ENCODE measurements at regions not wholly inside any gene's neighbourhood (a gene's known extent, or its start where the extent isn't known, plus 50 kb on each side); places are given as distances from the start of the nearest gene placed in this dataset.

DNA sequence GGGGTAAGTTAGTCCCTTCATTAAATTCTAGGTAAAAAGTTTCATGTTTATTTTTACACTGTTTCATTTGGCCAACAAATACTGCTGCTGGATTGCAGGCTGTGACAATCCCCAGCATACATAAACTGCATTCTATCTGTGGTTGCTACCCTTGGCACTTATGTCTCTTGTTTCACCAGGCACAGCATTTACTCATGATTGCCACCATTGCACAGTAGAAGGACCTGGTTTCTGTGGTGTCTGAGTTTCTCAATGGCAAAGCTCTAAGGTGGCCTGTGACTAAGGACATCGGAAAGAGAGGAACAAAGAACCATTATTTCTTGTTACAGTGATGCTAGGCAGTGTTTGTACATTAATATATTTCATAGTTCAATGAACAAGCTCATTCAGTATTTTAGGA, 878.4 kb upstream of the NEGR1 start:
- TF ChIP-seq EP300 (IDR thresholded peaks at IDR 0.05) = no peak
- TF ChIP-seq CBX2 (IDR thresholded peaks at IDR 0.05; ENCODE audit: borderline replicate concordance, low read depth) = no peak
- TF ChIP-seq RAD21 (conservative IDR thresholded peaks at IDR 0.05 in 1 of 2, IDR thresholded peaks at IDR 0.05 in 1 of 2) = no peak
- no peak for TF ChIP-seq ZC3H11A (IDR thresholded peaks at IDR 0.05)
- no peak for TF ChIP-seq ZSCAN20 (CRISPR knock-in tag; IDR thresholded peaks at IDR 0.05)
- TF ChIP-seq HDAC2 (IDR thresholded peaks at IDR 0.05) = no peak
- TF ChIP-seq SREBF2 (IDR thresholded peaks at IDR 0.05) = no peak
- TF ChIP-seq EHMT2 (IDR thresholded peaks at IDR 0.05; ENCODE audit: low read depth) = no peak
- no peak for TF ChIP-seq RARB (CRISPR knock-in tag; IDR thresholded peaks at IDR 0.05)
- ATAC-seq = no peak
- 0% methylated on average over 1 of the region's 1 CpG for WGBS (ENCODE audit: missing lambda C conversion rate)

DNA sequence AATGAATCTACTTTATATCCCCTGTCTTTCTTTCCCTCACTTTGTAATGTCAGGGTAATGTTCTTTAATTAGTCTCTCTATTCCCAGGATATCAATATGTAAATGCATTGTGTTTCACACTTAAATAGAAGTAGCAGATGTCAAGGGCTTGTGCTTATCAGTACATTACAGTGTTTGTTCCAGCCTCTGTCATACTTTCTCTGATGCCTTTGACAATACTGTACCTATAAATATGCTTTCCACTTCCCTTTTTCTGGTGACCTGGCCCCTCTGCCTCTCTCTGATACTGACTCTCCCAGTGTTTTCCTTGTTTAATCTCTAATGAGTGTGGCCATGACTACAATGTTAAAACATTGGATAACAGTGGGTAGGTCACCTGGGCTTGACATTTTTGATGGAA, 862.0 kb upstream of the NEGR1 start:
- TF ChIP-seq CHD4 (IDR thresholded peaks at IDR 0.05; ENCODE audit: borderline replicate concordance) (no peak), JUNB (IDR thresholded peaks at IDR 0.05) (no peak), HOXA7 (CRISPR knock-in tag; IDR thresholded peaks at IDR 0.05) (no peak)
- TF ChIP-seq, protein P1, sequence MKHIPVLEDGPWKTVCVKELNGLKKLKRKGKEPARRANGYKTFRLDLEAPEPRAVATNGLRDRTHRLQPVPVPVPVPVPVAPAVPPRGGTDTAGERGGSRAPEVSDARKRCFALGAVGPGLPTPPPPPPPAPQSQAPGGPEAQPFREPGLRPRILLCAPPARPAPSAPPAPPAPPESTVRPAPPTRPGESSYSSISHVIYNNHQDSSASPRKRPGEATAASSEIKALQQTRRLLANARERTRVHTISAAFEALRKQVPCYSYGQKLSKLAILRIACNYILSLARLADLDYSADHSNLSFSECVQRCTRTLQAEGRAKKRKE (CRISPR knock-in tag; IDR thresholded peaks at IDR 0.05; ENCODE audit: low read depth) = no peak
- TF ChIP-seq, protein P2, sequence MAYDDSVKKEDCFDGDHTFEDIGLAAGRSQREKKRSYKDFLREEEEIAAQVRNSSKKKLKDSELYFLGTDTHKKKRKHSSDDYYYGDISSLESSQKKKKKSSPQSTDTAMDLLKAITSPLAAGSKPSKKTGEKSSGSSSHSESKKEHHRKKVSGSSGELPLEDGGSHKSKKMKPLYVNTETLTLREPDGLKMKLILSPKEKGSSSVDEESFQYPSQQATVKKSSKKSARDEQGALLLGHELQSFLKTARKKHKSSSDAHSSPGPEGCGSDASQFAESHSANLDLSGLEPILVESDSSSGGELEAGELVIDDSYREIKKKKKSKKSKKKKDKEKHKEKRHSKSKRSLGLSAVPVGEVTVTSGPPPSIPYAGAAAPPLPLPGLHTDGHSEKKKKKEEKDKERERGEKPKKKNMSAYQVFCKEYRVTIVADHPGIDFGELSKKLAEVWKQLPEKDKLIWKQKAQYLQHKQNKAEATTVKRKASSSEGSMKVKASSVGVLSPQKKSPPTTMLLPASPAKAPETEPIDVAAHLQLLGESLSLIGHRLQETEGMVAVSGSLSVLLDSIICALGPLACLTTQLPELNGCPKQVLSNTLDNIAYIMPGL (CRISPR knock-in tag; IDR thresholded peaks at IDR 0.05; ENCODE audit: borderline replicate concordance) = no peak
- TF ChIP-seq, protein P3, sequence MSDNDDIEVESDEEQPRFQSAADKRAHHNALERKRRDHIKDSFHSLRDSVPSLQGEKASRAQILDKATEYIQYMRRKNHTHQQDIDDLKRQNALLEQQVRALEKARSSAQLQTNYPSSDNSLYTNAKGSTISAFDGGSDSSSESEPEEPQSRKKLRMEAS (IDR thresholded peaks at IDR 0.05) = no peak
- Histone ChIP-seq H3K27ac (no peak overlapping the region), H3K4me2 (no peak overlapping the region), H3K9me3 (no peaks in the 10 kb centered on the region), H3K4me3 (no peak overlapping the region), H3K4me1 (no peaks in the 10 kb centered on the region)
- ATAC-seq (no peak), FAIRE-seq (no peak), DNase-seq (ENCODE audit: low read depth in 1 of 2, low spot score in 1 of 2) (no peak)
- CTCF ChIA-PET = no interaction called here
- POLR2A ChIA-PET = no interaction called here

More for the DNA sequence above, 878.4 kb upstream of the NEGR1 start:
- no peak overlapping the region for H3K4me3 ChIP-seq
- no peak for FAIRE-seq
- H3K9me3 ChIP-seq = no peaks in the 10 kb centered on the region
- POLR2A ChIA-PET = no interaction called here
- no peak overlapping the region for H3K4me2 ChIP-seq
- CTCF ChIA-PET = no interaction called here
- no peak overlapping the region for H3K27ac ChIP-seq
- H3K4me1 ChIP-seq = no peaks in the 10 kb centered on the region
- DNase-seq (ENCODE audit: low read depth in 1 of 2, low spot score in 1 of 2) = no peak

DNA sequence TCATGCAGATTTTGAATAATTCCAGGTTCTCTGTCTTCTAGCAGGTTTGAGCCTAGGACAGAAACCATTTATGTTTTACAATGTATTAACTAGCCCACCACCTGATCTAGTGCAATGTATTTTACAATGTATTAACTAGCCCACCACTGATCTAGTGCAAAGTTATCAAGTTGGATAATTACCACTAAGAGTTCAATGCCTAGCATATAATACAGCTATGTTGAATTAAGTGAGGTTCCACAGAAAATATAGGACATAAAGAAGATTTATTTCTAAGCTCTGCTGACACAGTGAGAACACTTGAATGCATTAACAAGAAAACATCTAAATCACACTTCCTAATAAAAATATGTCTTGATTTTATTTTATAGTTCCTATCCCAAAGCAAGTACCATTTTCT, 854.6 kb upstream of the NEGR1 start:
- Histone ChIP-seq H3K9me3 (no peaks in the 10 kb centered on the region), H3K27ac (no peak overlapping the region), H3K4me2 (no peak overlapping the region), H3K4me1 (no peaks in the 10 kb centered on the region), H3K4me3 (no peak overlapping the region)
- ChIA-PET CTCF (no interaction called here), POLR2A (no interaction called here)
- DNase-seq (ENCODE audit: low read depth in 1 of 2, low spot score in 1 of 2) = no peak
- FAIRE-seq = no peak
- TF ChIP-seq TP53 (CRISPR knock-in tag; IDR thresholded peaks at IDR 0.05) = no peak
- TF ChIP-seq JUNB (IDR thresholded peaks at IDR 0.05) = no peak
- TF ChIP-seq NR3C1 (IDR thresholded peaks at IDR 0.05) = no peak
- no peak for TF ChIP-seq KDM1A (IDR thresholded peaks at IDR 0.05; ENCODE audit: low read depth)
- no peak for TF ChIP-seq POLR2A (IDR thresholded peaks at IDR 0.05; ENCODE audit: low read length)
- no peak for TF ChIP-seq HOXB5 (CRISPR knock-in tag; IDR thresholded peaks at IDR 0.05)
- TF ChIP-seq RNF2 (IDR thresholded peaks at IDR 0.05; ENCODE audit: borderline replicate concordance, low read depth) = no peak
- no peak for ATAC-seq

DNA sequence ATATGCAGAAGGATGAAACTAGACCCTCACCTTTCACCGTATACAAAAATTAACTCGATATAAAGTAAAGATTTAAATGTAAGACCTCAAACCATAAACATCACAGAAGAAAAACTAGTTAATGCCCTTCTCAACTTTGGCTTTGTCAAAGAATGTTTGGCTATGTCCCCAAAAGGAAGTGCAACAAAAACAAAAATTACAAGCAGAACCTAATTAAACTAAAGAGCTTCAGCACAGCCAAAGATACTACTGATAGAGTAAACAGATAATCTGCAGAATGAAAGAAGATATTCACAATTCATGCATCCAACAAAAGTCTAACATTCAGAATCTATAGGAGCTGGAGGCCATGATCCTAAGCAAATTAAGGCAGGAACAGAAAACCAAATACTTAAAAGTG, 824.6 kb upstream of the NEGR1 start:
- FAIRE-seq (no peak), ATAC-seq (no peak), DNase-seq (ENCODE audit: low read depth in 1 of 2, low spot score in 1 of 2) (no peak)
- Histone ChIP-seq H3K4me2 (no peak overlapping the region), H3K9me3 (no peaks in the 10 kb centered on the region), H3K27ac (no peak overlapping the region), H3K4me3 (no peak overlapping the region), H3K4me1 (no peaks in the 10 kb centered on the region)
- POLR2A ChIA-PET = no interaction called here
- 29% methylated on average over 2 of the region's 2 CpGs for WGBS (ENCODE audit: missing lambda C conversion rate)
- TF ChIP-seq JUNB (IDR thresholded peaks at IDR 0.05) (no peak), ZC3H11A (IDR thresholded peaks at IDR 0.05) (no peak)
- CTCF ChIA-PET = no interaction called here
